ENCODE measurements at regions not wholly inside any gene's neighbourhood (a gene's known extent, or its start where the extent isn't known, plus 50 kb on each side); places are given as distances from the start of the nearest gene placed in this dataset.

GRCh38 chr2:142467321-142467720 is 336.5 kb upstream of the LRP1B start:
- intact Hi-C loops (cut with micrococcal nuclease), result no loop called here
- no peak overlapping the region for H3K4me2 ChIP-seq (replicated peaks; ENCODE audit: extremely low read depth, low read length, poor library complexity, severe bottlenecking)
- no peak overlapping the region for H3K4me3 ChIP-seq (replicated peaks in 1 of 3; ENCODE audit: low read depth in 2 of 3, low read length in 3 of 3)
- H4K20me1 ChIP-seq (ENCODE audit: insufficient read depth, low read length), result no peaks in the 10 kb centered on the region
- H3K79me2 ChIP-seq (ENCODE audit: insufficient read depth, low read length), result no peaks in the 10 kb centered on the region
- Mint-ChIP-seq H3K27ac (no peak overlapping the region), H3K9me3 (peaks cover 0 to 8% (median 2%) of the 10 kb centered on the region in 7 donors), H3K27me3 (ENCODE audit: low read depth in 3 of 3) (no peaks in the 10 kb centered on the region), H3K4me1 (no peaks in the 10 kb centered on the region), H3K4me3 (no peak overlapping the region), H3K36me3 (no peaks in the 10 kb centered on the region)
- 100% methylated on average over 1 of the region's 1 CpG for WGBS (ENCODE audit: insufficient coverage)
- no peaks in the 10 kb centered on the region for H3K9me3 ChIP-seq (replicated peaks in 1 of 2; ENCODE audit: control insufficient read depth in 1 of 2, insufficient read depth in 1 of 2, low read length in 2 of 2)
- no peaks in the 10 kb centered on the region for H3K27me3 ChIP-seq (ENCODE audit: control insufficient read depth in 2 of 2, insufficient read depth in 2 of 2, low read length in 2 of 2)
- TF ChIP-seq CTCF (IDR thresholded peaks at IDR 0.05), result no peak
- no peaks in the 10 kb centered on the region for H3K36me3 ChIP-seq (replicated peaks in 1 of 2; ENCODE audit: control insufficient read depth in 1 of 2, insufficient read depth in 2 of 2, low read length in 2 of 2)
- H3K27ac ChIP-seq (ENCODE audit: low read depth in 1 of 2, low read length in 2 of 2), result no peak overlapping the region
- no peak overlapping the region for H2AFZ ChIP-seq (ENCODE audit: insufficient read depth, low read depth, low read length, poor library complexity, severe bottlenecking)
- H3K4me1 ChIP-seq (ENCODE audit: control insufficient read depth in 1 of 2, insufficient read depth in 2 of 2, low read length in 2 of 2), result no peaks in the 10 kb centered on the region
- no peak overlapping the region for H3K9ac ChIP-seq (ENCODE audit: insufficient read depth, low read length, poor library complexity, severe bottlenecking)
- DNase-seq, result no peak

DNA sequence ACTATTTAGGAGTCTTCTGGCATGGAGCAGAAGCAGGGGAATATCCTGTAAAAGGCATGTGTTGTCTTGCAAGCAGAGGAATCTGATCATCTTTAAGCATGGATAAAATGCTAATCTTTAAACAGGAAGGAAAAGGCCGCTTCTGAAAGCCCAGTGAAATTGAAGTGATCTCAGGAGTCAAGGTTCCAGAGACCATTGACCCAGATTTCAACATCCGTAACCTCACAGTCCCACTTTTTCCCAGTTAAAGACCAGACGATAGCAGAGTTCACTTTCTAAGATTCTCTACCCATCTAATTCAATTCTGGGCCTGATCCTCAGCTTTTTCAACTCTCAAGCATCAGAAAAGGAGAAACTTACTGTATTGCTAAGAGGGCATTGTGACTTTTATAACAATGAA is 332.2 kb upstream of the LRP1B start:
- H3K9me3 ChIP-seq (replicated peaks in 1 of 2; ENCODE audit: control insufficient read depth in 1 of 2, insufficient read depth in 1 of 2, low read length in 2 of 2), result no peaks in the 10 kb centered on the region
- no peak overlapping the region for H3K27ac ChIP-seq (ENCODE audit: low read depth in 1 of 2, low read length in 2 of 2)
- H3K4me3 ChIP-seq (replicated peaks in 1 of 3; ENCODE audit: low read depth in 2 of 3, low read length in 3 of 3), result no peak overlapping the region
- intact Hi-C loops (cut with micrococcal nuclease), result no loop called here
- no peak overlapping the region for H3K4me3 Mint-ChIP-seq
- H3K36me3 ChIP-seq (replicated peaks in 1 of 2; ENCODE audit: control insufficient read depth in 1 of 2, insufficient read depth in 2 of 2, low read length in 2 of 2), result no peaks in the 10 kb centered on the region
- H3K4me2 ChIP-seq (replicated peaks; ENCODE audit: extremely low read depth, low read length, poor library complexity, severe bottlenecking), result no peak overlapping the region
- TF ChIP-seq CTCF (IDR thresholded peaks at IDR 0.05), result no peak
- H3K36me3 Mint-ChIP-seq, result no peaks in the 10 kb centered on the region
- no peak for DNase-seq
- peaks cover 0 to 3% (median 0%) of the 10 kb centered on the region in 7 donors for H3K9me3 Mint-ChIP-seq
- no peaks in the 10 kb centered on the region for H3K79me2 ChIP-seq (ENCODE audit: insufficient read depth, low read length)
- no peak overlapping the region for H3K27ac Mint-ChIP-seq
- H3K4me1 Mint-ChIP-seq, result no peaks in the 10 kb centered on the region
- no peaks in the 10 kb centered on the region for H3K27me3 ChIP-seq (ENCODE audit: control insufficient read depth in 2 of 2, insufficient read depth in 2 of 2, low read length in 2 of 2)
- H2AFZ ChIP-seq (ENCODE audit: insufficient read depth, low read depth, low read length, poor library complexity, severe bottlenecking), result no peak overlapping the region
- no peaks in the 10 kb centered on the region for H3K27me3 Mint-ChIP-seq (ENCODE audit: low read depth in 3 of 3)
- no CpG with 5 or more reads among the region's 3 CpGs for WGBS (ENCODE audit: insufficient coverage)
- H3K9ac ChIP-seq (ENCODE audit: insufficient read depth, low read length, poor library complexity, severe bottlenecking), result no peak overlapping the region
- H4K20me1 ChIP-seq (ENCODE audit: insufficient read depth, low read length), result no peaks in the 10 kb centered on the region
- H3K4me1 ChIP-seq (ENCODE audit: control insufficient read depth in 1 of 2, insufficient read depth in 2 of 2, low read length in 2 of 2), result no peaks in the 10 kb centered on the region
